PC-9 (cell line): ENCODE measurements at regions not wholly inside any gene's neighbourhood (a gene's known extent, or its start where the extent isn't known, plus 50 kb on each side); places are given as distances from the start of the nearest gene placed in this dataset.

Experiments used
- CTCF ChIP-seq: fragments of 200-600 bp; sonication (generic); conservative IDR thresholded peaks from 2 replicates; pipeline ENCODE4 v1.6.1; 2017; ENCODE audit warnings: mixed run types, antibody characterized with exemption, mild to moderate bottlenecking, moderate library complexity
- EZH2 ChIP-seq: fragments of 200-600 bp; sonication (generic); IDR thresholded peaks from 2 replicates; pipeline ENCODE4 v1.8.0; 2017; ENCODE audit warnings: antibody characterized with exemption, low read depth

- TF ChIP-seq CTCF (no peak), EZH2 (no peak)
Observed at GRCh38 chr2:187008111-187008510, 159.1 kb upstream of the ZSWIM2 start.
